HepG2 (cell line): ENCODE measurements at regions not wholly inside any gene's neighbourhood (a gene's known extent, or its start where the extent isn't known, plus 50 kb on each side); places are given as distances from the start of the nearest gene placed in this dataset.
A peak's percentile ranks its signal among the peaks of the same experiment; 100 is the strongest.

Experiments used
- CCDC6 ChIP-seq: sonication (generic); formaldehyde crosslinking; IDR thresholded peaks from 2 replicates; pipeline ENCODE4 v1.8.1; 2022; ENCODE audit warnings: mild to moderate bottlenecking, missing genetic modification reagents, moderate library complexity
- FIP1L1 ChIP-seq: fragments of 200-400 bp; formaldehyde crosslinking; IDR thresholded peaks from 2 replicates; pipeline ENCODE4 v1.6.1; 2018; ENCODE audit warnings: low read depth, mild to moderate bottlenecking, low read length, moderate library complexity, borderline replicate concordance; ENCODE audit not compliant: insufficient read depth
- RARG ChIP-seq: sonication (generic); formaldehyde crosslinking; IDR thresholded peaks from 2 replicates; pipeline ENCODE4 v1.4.0; 2020; ENCODE audit warnings: low read depth, mild to moderate bottlenecking, missing genetic modification reagents
- RFXANK ChIP-seq: IDR thresholded peaks from 2 replicates; pipeline ENCODE4 v1.6.1; 2016
- ZFP36 ChIP-seq: fragments of 150-350 bp; IDR thresholded peaks from 2 replicates; pipeline ENCODE4 v1.6.1; 2018; ENCODE audit warnings: borderline replicate concordance, low read length, low read depth; ENCODE audit not compliant: partially characterized antibody
- ZKSCAN8 ChIP-seq: IDR thresholded peaks from 2 replicates; pipeline ENCODE4 v1.6.1; 2016; ENCODE audit warnings: borderline replicate concordance, missing genetic modification reagents, missing compliant biosample characterization
- ZNF12 ChIP-seq: sonication (generic); formaldehyde crosslinking; IDR thresholded peaks from 2 replicates; pipeline ENCODE4 v1.5.0; 2020; ENCODE audit warnings: missing genetic modification reagents
- ZNF333 ChIP-seq: sonication (generic); formaldehyde crosslinking; IDR thresholded peaks from 2 replicates; pipeline ENCODE4 v1.4.0; 2020; ENCODE audit warnings: mild to moderate bottlenecking, missing genetic modification reagents, borderline replicate concordance
- ZNF772 ChIP-seq: sonication (generic); formaldehyde crosslinking; IDR thresholded peaks from 2 replicates; pipeline ENCODE4 v1.5.0; 2020; ENCODE audit warnings: mild to moderate bottlenecking, missing genetic modification reagents
- TF ChIP-seq, protein P1 (sequence below): sonication (generic); formaldehyde crosslinking; IDR thresholded peaks from 2 replicates; pipeline ENCODE4 v1.4.0; 2020; ENCODE audit warnings: mild to moderate bottlenecking, low read depth, missing genetic modification reagents
- TF ChIP-seq, protein P2 (sequence below): sonication (generic); formaldehyde crosslinking; conservative IDR thresholded peaks from 2 replicates; pipeline ENCODE4 v1.8.0; 2022; ENCODE audit warnings: missing genetic modification reagents
- TF ChIP-seq, protein P3 (sequence below): sonication (generic); formaldehyde crosslinking; IDR thresholded peaks from 2 replicates; pipeline ENCODE4 v1.5.1; 2020; ENCODE audit warnings: mild to moderate bottlenecking, missing genetic modification reagents, moderate library complexity
- TF ChIP-seq, protein P4 (sequence below): IDR thresholded peaks from 2 replicates; pipeline ENCODE4 v1.6.1; 2016; ENCODE audit warnings: missing biosample characterization, missing genetic modification reagents, low read depth
- TF ChIP-seq, protein P5 (sequence below): sonication (generic); formaldehyde crosslinking; IDR thresholded peaks from 2 replicates; pipeline ENCODE4 v1.4.0; 2020; ENCODE audit warnings: mild to moderate bottlenecking, missing genetic modification reagents, borderline replicate concordance

DNA sequence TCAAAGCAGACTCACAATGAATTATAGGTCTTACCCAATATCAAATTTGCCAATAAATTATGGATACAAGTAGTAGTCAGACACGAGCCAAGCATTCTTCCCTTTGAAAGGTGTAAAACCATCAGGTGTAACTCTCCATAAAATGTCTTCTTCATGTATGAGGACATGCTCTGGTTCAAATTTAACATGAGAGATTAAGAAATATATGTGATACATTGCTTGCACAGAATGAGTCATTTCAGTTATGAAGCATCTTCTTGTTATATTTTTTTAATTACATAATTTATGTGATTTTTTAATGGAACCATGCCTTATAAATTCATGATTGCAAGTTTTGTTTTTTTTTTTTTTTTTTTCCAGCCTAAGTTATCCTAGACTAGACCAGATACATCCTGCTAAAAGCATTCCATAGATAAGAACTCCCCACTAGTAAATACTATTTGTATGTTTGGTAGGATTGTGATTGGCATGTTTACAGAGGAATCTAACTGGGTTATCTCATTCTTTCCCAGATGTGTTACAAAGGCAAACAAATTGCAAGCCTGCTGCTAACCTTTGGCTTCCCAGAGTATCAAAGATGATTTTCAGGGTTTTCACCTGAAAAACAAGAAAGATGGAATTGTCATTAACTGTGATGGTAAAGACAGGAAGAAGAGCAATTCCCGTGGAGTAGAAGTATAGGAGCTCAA is 621.9 kb downstream of the XIRP2 start (continued):
- no peak for TF ChIP-seq ZNF772 (CRISPR knock-in tag)
- TF ChIP-seq ZNF12 (CRISPR knock-in tag), result no peak
- TF ChIP-seq, protein P1, sequence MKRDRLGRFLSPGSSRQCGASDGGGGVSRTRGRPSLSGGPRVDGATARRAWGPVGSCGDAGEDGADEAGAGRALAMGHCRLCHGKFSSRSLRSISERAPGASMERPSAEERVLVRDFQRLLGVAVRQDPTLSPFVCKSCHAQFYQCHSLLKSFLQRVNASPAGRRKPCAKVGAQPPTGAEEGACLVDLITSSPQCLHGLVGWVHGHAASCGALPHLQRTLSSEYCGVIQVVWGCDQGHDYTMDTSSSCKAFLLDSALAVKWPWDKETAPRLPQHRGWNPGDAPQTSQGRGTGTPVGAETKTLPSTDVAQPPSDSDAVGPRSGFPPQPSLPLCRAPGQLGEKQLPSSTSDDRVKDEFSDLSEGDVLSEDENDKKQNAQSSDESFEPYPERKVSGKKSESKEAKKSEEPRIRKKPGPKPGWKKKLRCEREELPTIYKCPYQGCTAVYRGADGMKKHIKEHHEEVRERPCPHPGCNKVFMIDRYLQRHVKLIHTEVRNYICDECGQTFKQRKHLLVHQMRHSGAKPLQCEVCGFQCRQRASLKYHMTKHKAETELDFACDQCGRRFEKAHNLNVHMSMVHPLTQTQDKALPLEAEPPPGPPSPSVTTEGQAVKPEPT (CRISPR knock-in tag), result no peak
- no peak for TF ChIP-seq ZFP36
- no peak for TF ChIP-seq CCDC6 (CRISPR knock-in tag)
- TF ChIP-seq FIP1L1, result no peak
- TF ChIP-seq, protein P2, sequence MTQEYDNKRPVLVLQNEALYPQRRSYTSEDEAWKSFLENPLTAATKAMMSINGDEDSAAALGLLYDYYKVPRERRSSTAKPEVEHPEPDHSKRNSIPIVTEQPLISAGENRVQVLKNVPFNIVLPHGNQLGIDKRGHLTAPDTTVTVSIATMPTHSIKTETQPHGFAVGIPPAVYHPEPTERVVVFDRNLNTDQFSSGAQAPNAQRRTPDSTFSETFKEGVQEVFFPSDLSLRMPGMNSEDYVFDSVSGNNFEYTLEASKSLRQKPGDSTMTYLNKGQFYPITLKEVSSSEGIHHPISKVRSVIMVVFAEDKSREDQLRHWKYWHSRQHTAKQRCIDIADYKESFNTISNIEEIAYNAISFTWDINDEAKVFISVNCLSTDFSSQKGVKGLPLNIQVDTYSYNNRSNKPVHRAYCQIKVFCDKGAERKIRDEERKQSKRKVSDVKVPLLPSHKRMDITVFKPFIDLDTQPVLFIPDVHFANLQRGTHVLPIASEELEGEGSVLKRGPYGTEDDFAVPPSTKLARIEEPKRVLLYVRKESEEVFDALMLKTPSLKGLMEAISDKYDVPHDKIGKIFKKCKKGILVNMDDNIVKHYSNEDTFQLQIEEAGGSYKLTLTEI (CRISPR knock-in tag), result no peak
- no peak for TF ChIP-seq ZNF333
- TF ChIP-seq, protein P3, sequence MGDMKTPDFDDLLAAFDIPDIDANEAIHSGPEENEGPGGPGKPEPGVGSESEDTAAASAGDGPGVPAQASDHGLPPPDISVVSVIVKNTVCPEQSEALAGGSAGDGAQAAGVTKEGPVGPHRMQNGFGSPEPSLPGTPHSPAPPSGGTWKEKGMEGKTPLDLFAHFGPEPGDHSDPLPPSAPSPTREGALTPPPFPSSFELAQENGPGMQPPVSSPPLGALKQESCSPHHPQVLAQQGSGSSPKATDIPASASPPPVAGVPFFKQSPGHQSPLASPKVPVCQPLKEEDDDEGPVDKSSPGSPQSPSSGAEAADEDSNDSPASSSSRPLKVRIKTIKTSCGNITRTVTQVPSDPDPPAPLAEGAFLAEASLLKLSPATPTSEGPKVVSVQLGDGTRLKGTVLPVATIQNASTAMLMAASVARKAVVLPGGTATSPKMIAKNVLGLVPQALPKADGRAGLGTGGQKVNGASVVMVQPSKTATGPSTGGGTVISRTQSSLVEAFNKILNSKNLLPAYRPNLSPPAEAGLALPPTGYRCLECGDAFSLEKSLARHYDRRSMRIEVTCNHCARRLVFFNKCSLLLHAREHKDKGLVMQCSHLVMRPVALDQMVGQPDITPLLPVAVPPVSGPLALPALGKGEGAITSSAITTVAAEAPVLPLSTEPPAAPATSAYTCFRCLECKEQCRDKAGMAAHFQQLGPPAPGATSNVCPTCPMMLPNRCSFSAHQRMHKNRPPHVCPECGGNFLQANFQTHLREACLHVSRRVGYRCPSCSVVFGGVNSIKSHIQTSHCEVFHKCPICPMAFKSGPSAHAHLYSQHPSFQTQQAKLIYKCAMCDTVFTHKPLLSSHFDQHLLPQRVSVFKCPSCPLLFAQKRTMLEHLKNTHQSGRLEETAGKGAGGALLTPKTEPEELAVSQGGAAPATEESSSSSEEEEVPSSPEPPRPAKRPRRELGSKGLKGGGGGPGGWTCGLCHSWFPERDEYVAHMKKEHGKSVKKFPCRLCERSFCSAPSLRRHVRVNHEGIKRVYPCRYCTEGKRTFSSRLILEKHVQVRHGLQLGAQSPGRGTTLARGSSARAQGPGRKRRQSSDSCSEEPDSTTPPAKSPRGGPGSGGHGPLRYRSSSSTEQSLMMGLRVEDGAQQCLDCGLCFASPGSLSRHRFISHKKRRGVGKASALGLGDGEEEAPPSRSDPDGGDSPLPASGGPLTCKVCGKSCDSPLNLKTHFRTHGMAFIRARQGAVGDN, result no peak
- peak; percentile 65; the same call in 1 of the 2 replicates for TF ChIP-seq ZKSCAN8 (CRISPR knock-in tag)
- no peak for TF ChIP-seq RARG
- no peak for TF ChIP-seq RFXANK (CRISPR knock-in tag)
- TF ChIP-seq, protein P4, sequence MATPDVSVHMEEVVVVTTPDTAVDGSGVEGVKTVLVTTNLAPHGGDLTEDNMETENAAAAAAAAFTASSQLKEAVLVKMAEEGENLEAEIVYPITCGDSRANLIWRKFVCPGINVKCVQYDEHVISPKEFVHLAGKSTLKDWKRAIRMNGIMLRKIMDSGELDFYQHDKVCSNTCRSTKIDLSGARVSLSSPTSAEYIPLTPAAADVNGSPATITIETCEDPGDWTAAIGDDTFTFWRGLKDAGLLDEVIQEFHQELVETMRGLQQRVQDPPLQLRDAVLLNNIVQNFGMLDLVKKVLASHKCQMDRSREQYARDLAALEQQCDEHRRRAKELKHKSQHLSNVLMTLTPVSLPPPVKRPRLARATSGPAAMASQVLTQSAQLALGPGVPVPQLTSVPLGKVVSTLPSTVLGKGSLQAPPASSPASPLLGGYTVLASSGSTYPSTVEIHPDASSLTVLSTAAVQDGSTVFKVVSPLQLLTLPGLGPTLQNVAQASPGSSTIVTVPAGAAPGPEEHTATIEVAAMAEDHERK (CRISPR knock-in tag), result no peak
- TF ChIP-seq, protein P5, sequence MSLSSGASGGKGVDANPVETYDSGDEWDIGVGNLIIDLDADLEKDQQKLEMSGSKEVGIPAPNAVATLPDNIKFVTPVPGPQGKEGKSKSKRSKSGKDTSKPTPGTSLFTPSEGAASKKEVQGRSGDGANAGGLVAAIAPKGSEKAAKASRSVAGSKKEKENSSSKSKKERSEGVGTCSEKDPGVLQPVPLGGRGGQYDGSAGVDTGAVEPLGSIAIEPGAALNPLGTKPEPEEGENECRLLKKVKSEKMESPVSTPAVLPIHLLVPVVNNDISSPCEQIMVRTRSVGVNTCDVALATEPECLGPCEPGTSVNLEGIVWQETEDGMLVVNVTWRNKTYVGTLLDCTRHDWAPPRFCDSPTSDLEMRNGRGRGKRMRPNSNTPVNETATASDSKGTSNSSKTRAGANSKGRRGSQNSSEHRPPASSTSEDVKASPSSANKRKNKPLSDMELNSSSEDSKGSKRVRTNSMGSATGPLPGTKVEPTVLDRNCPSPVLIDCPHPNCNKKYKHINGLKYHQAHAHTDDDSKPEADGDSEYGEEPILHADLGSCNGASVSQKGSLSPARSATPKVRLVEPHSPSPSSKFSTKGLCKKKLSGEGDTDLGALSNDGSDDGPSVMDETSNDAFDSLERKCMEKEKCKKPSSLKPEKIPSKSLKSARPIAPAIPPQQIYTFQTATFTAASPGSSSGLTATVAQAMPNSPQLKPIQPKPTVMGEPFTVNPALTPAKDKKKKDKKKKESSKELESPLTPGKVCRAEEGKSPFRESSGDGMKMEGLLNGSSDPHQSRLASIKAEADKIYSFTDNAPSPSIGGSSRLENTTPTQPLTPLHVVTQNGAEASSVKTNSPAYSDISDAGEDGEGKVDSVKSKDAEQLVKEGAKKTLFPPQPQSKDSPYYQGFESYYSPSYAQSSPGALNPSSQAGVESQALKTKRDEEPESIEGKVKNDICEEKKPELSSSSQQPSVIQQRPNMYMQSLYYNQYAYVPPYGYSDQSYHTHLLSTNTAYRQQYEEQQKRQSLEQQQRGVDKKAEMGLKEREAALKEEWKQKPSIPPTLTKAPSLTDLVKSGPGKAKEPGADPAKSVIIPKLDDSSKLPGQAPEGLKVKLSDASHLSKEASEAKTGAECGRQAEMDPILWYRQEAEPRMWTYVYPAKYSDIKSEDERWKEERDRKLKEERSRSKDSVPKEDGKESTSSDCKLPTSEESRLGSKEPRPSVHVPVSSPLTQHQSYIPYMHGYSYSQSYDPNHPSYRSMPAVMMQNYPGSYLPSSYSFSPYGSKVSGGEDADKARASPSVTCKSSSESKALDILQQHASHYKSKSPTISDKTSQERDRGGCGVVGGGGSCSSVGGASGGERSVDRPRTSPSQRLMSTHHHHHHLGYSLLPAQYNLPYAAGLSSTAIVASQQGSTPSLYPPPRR (CRISPR knock-in tag), result peak; percentile 94
